Activated B cell treated with CpG ODN at 0.5 μM for 24 hours (primary cell): ENCODE measurements at regions not wholly inside any gene's neighbourhood (a gene's known extent, or its start where the extent isn't known, plus 50 kb on each side); places are given as distances from the start of the nearest gene placed in this dataset.

Source experiments
- ATAC-seq: fragments of 200-7000 bp; cut with Tn5 transposase; one replicate; pipeline ENCODE4 v1.10.0; 2021; ENCODE audit warnings: low read depth, mild to moderate bottlenecking, moderate library complexity
- CTCF ChIA-PET: fragments of 350-600 bp; sonication (Branson Sonifier 250); formaldehyde crosslinking; loops from one replicate; lab custom pipeline; 2021; ENCODE audit warnings: antibody characterized with exemption; lab: Charles Lee
- POLR2A ChIA-PET: fragments of 350-600 bp; sonication (Branson Sonifier 250); formaldehyde crosslinking; loops from one replicate; lab custom pipeline; 2021; ENCODE audit warnings: antibody characterized with exemption; lab: Charles Lee
- DNase-seq: peaks from one replicate; pipeline ENCODE4 v3.0.0; 2022
- H3K27ac Mint-ChIP-seq: one replicate; pipeline ENCODE4 v1.8.0; 2020; ENCODE audit warnings: mixed read lengths
- H3K27me3 Mint-ChIP-seq: one replicate; pipeline ENCODE4 v1.8.0; 2021; ENCODE audit warnings: mixed read lengths
- H3K36me3 Mint-ChIP-seq: one replicate; pipeline ENCODE4 v1.8.0; 2021; ENCODE audit warnings: low read depth, mixed read lengths
- H3K4me1 Mint-ChIP-seq: one replicate; pipeline ENCODE4 v1.8.0; 2021; ENCODE audit warnings: mixed read lengths
- H3K4me3 Mint-ChIP-seq: one replicate; pipeline ENCODE4 v1.8.0; 2020; ENCODE audit warnings: mild to moderate bottlenecking, mixed read lengths
- H3K9me3 Mint-ChIP-seq: one replicate; pipeline ENCODE4 v1.8.0; 2020; ENCODE audit warnings: mixed read lengths
- intact Hi-C: fragments of 100-400 bp; cut with micrococcal nuclease; formaldehyde crosslinking; loops from one replicate; pipeline ENCODE4 v1.15.1; 2024
- TF ChIP-seq, protein P1 (sequence below): fragments of 200-600 bp; IDR thresholded peaks from one replicate; pipeline ENCODE4 v1.8.0; 2022; ENCODE audit warnings: antibody characterized with exemption, mild to moderate bottlenecking

DNA sequence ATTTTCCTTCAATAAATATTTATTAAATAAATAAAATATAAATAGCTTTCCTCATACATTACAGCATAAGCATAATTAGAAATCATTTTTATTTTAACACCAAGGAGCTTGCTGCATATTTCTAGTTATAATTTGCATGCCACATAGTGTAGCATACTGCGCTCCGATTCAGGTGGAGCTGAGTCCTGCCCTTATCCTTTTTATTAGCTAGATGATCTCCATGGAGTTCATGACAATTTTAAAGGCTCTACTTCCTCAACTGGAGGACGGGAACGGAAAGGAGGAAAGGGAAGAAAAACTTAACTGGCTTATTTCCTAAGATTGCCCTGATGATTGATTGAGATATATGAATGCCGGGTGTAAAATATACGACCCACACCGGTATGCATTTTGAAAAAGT, 385.2 kb downstream of the PLK2 start:
- ATAC-seq, result no peak
- H3K4me3 Mint-ChIP-seq, result no peak overlapping the region
- H3K27ac Mint-ChIP-seq, result no peak overlapping the region
- DNase-seq, result no peak
- H3K4me1 Mint-ChIP-seq, result no peaks in the 10 kb centered on the region
- ChIA-PET CTCF (no interaction called here), POLR2A (no interaction called here)
- H3K36me3 Mint-ChIP-seq, result no peaks in the 10 kb centered on the region
- intact Hi-C loops, result no loop called here
- TF ChIP-seq, protein P1, sequence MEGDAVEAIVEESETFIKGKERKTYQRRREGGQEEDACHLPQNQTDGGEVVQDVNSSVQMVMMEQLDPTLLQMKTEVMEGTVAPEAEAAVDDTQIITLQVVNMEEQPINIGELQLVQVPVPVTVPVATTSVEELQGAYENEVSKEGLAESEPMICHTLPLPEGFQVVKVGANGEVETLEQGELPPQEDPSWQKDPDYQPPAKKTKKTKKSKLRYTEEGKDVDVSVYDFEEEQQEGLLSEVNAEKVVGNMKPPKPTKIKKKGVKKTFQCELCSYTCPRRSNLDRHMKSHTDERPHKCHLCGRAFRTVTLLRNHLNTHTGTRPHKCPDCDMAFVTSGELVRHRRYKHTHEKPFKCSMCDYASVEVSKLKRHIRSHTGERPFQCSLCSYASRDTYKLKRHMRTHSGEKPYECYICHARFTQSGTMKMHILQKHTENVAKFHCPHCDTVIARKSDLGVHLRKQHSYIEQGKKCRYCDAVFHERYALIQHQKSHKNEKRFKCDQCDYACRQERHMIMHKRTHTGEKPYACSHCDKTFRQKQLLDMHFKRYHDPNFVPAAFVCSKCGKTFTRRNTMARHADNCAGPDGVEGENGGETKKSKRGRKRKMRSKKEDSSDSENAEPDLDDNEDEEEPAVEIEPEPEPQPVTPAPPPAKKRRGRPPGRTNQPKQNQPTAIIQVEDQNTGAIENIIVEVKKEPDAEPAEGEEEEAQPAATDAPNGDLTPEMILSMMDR, result no peak
- no peaks in the 10 kb centered on the region for H3K9me3 Mint-ChIP-seq
- no peaks in the 10 kb centered on the region for H3K27me3 Mint-ChIP-seq

DNA sequence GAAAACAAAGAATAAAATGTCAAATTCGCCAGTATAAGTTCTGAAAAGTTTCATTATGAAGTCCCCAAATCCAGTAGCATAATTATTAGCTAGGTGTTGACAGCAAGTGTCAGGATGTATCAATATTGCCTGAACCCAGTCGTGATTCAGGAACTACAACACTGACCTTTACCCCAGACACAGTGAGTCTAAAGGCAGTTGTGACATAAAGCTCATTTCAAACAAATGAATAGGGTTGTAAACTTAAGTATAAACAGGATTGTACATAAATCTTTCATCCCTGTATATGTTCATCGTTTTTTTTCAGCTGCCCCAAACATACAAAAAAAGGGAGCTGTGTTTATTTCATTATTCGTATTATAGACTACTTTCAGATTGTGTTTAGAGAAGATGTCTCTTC, 385.7 kb downstream of the PLK2 start:
- ChIA-PET POLR2A (no interaction called here), CTCF (no interaction called here)
- Mint-ChIP-seq H3K36me3 (no peaks in the 10 kb centered on the region), H3K4me3 (no peak overlapping the region), H3K27me3 (no peaks in the 10 kb centered on the region), H3K9me3 (no peaks in the 10 kb centered on the region), H3K4me1 (no peaks in the 10 kb centered on the region), H3K27ac (no peak overlapping the region)
- TF ChIP-seq, protein P1, result no peak
- intact Hi-C loops, result no loop called here
- no peak for ATAC-seq
- no peak for DNase-seq

DNA sequence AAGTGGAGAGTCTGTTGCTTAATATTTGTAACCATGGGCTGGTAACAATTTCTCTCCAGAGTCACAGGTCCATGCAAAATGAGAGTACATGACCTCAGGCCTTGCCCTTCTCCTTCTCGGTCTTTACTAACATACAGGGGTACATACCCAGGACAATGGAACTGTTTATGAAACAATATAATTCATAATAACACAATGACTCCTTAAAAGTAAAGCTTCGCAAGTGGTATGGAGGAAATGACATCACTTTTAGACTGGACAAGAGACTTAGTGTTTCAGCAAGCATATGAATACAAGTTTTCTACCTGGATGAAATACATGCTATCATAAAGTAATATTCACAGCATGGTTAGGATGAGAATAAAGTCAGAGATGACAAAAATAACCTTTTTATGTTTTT, 386.6 kb downstream of the PLK2 start:
- no peak overlapping the region for H3K4me3 Mint-ChIP-seq
- H3K4me1 Mint-ChIP-seq, result no peaks in the 10 kb centered on the region
- TF ChIP-seq, protein P1, result no peak
- ChIA-PET POLR2A (no interaction called here), CTCF (no interaction called here)
- intact Hi-C loops, result no loop called here
- H3K9me3 Mint-ChIP-seq, result no peaks in the 10 kb centered on the region
- no peak for ATAC-seq
- DNase-seq, result no peak
- H3K36me3 Mint-ChIP-seq, result no peaks in the 10 kb centered on the region
- no peak overlapping the region for H3K27ac Mint-ChIP-seq
- H3K27me3 Mint-ChIP-seq, result no peaks in the 10 kb centered on the region

DNA sequence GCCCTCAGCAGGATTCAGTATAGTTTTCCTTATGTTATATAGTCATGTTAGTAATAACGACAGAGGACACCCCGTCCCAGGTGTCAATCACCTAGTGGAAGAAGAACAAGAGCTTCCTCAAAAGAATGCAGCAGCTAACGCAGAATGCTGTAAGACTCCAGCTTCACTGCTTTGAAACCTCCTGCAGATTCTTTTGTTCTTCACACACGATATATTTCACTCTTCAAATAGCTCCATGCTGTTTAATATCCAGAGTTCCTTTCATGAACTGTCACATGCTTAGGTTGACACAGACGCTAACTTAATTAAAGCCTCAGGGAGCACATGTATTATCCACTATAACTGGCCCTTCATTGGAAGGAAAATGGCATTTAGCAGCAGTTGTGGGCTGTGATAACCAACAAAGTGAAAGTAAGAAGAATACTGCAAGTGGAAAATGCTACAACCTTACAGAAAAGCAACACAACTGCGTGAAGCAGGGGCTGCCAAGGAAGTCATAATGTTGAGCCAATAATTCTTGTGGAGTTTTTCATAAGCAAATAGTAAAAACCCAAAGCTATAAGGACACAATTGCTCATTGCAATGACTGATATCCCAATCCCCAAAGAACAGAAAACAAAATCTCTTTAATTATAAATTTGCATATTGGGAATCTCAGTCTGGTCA, 387.5 kb downstream of the PLK2 start:
- ATAC-seq, result no peak
- H3K4me1 Mint-ChIP-seq, result no peaks in the 10 kb centered on the region
- intact Hi-C loops, result no loop called here
- ChIA-PET CTCF (no interaction called here), POLR2A (no interaction called here)
- TF ChIP-seq, protein P1, result no peak
- no peak overlapping the region for H3K27ac Mint-ChIP-seq
- H3K36me3 Mint-ChIP-seq, result no peaks in the 10 kb centered on the region
- H3K9me3 Mint-ChIP-seq, result no peaks in the 10 kb centered on the region
- no peak overlapping the region for H3K4me3 Mint-ChIP-seq
- no peak for DNase-seq
- H3K27me3 Mint-ChIP-seq, result no peaks in the 10 kb centered on the region

DNA sequence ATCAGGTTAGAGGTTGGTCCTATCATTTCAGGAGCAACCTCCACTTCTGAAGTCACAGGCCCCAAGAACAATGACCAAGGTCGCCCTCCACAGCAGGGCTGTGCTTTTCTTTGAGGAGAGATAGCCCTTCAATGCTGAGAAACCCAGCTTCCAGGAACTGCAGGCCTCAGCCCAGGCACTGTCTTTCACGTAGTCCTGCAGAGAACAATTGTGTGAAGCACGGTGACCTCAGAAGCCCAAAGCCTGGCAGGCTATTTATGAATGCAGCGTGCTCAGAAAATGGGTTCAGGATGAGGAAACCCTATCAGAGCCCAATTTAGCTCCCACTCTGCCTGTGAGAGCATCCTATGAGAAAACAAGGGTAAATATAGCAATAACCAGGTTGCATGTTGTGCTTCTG, 388.3 kb downstream of the PLK2 start:
- intact Hi-C loops, result no loop called here
- no peaks in the 10 kb centered on the region for H3K9me3 Mint-ChIP-seq
- POLR2A ChIA-PET, result no interaction called here

More for the DNA sequence above, 388.3 kb downstream of the PLK2 start:
- no peak for DNase-seq
- Mint-ChIP-seq H3K36me3 (no peaks in the 10 kb centered on the region), H3K27me3 (no peaks in the 10 kb centered on the region), H3K4me3 (no peak overlapping the region), H3K27ac (no peak overlapping the region), H3K4me1 (no peaks in the 10 kb centered on the region)
- CTCF ChIA-PET, result no interaction called here
- TF ChIP-seq, protein P1, result no peak
- ATAC-seq, result no peak
